Stomach (tissue), 4 donors: ENCODE measurements at regions not wholly inside any gene's neighbourhood (a gene's known extent, or its start where the extent isn't known, plus 50 kb on each side); places are given as distances from the start of the nearest gene placed in this dataset.

ENCODE experiments used
- POLR2A ChIP-seq, 4 donors: fragments of 450-650 bp; IDR thresholded peaks; one replicate each; pipeline ENCODE4 v1.6.1; 2016; ENCODE audit warnings: antibody characterized with exemption in 4 of 4, control low read depth in 2 of 4, mild to moderate bottlenecking in 1 of 4, moderate library complexity in 1 of 4
- POLR2AphosphoS5 ChIP-seq, 3 donors: sonication (generic); formaldehyde crosslinking; IDR thresholded peaks; one replicate each; pipeline ENCODE4 v1.6.1; 2016; ENCODE audit warnings: antibody characterized with exemption in 3 of 3
- TF ChIP-seq, protein P1 (sequence below), 7 experiments: fragments of 450-650 bp in 4 of 7; fragments of 200-600 bp in 3 of 7; sonication (generic) in 3 of 7; IDR thresholded peaks; one replicate each; pipeline ENCODE4 v1.5.1; 2016 to 2019; ENCODE audit warnings: antibody characterized with exemption in 7 of 7, control low read depth in 2 of 7, mild to moderate bottlenecking in 1 of 7

DNA sequence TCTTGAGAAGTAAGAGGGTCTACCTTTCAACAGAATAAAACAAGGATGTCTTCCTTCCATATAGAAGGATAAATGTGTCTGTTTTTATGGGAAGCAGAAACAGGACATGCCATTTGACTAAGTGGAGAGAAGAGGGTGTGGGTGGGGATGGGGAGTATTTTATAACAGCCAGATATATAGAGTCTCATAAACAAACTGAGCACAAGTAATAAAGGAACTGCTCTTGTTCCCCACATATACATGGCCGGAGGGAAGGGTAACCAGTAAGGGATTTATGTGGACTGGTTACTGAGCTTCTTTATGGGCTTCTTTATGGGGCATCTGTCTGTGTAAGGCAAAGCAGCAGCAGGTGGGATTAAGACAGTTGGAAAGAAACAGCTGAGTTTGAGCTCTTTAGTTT, 558.1 kb downstream of the REEP3 start:
- TF ChIP-seq, protein P1, sequence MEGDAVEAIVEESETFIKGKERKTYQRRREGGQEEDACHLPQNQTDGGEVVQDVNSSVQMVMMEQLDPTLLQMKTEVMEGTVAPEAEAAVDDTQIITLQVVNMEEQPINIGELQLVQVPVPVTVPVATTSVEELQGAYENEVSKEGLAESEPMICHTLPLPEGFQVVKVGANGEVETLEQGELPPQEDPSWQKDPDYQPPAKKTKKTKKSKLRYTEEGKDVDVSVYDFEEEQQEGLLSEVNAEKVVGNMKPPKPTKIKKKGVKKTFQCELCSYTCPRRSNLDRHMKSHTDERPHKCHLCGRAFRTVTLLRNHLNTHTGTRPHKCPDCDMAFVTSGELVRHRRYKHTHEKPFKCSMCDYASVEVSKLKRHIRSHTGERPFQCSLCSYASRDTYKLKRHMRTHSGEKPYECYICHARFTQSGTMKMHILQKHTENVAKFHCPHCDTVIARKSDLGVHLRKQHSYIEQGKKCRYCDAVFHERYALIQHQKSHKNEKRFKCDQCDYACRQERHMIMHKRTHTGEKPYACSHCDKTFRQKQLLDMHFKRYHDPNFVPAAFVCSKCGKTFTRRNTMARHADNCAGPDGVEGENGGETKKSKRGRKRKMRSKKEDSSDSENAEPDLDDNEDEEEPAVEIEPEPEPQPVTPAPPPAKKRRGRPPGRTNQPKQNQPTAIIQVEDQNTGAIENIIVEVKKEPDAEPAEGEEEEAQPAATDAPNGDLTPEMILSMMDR (IDR thresholded peaks at IDR 0.05), result no peak
- TF ChIP-seq POLR2A (IDR thresholded peaks at IDR 0.05), result no peak
- no peak for TF ChIP-seq POLR2AphosphoS5 (IDR thresholded peaks at IDR 0.05)
